ENCODE measurements at regions not wholly inside any gene's neighbourhood (a gene's known extent, or its start where the extent isn't known, plus 50 kb on each side); places are given as distances from the start of the nearest gene placed in this dataset.

GRCh38 chr10:108424656-108425055 lies 1260.2 kb upstream of the SORCS1 start:
- no peak for DNase-seq (ENCODE audit: low spot score)

- DNase-seq (ENCODE audit: low spot score): no peak
These were observed 1257.8 kb upstream of the SORCS1 start for GRCh38 chr10:108422286-108422685.

GRCh38 chr10:108421266-108421665 lies 1256.8 kb upstream of the SORCS1 start:
- no peak for DNase-seq (ENCODE audit: low spot score)

- DNase-seq (ENCODE audit: low spot score): no peak
These were observed 1249.4 kb upstream of the SORCS1 start for GRCh38 chr10:108413954-108414353.

GRCh38 chr10:108412323-108412722 lies 1247.8 kb upstream of the SORCS1 start:
- DNase-seq (ENCODE audit: low spot score): no peak

GRCh38 chr10:108411894-108412293 lies 1247.4 kb upstream of the SORCS1 start:
- no peak for DNase-seq (ENCODE audit: low spot score)

GRCh38 chr10:108411206-108411605 lies 1246.7 kb upstream of the SORCS1 start:
- no peak for DNase-seq (ENCODE audit: low spot score)

GRCh38 chr10:108410236-108410635 lies 1245.7 kb upstream of the SORCS1 start:
- no peak for DNase-seq (ENCODE audit: low spot score)

GRCh38 chr10:108409306-108409705 lies 1244.8 kb upstream of the SORCS1 start:
- no peak for DNase-seq (ENCODE audit: low spot score)

GRCh38 chr10:108404155-108404554 lies 1239.6 kb upstream of the SORCS1 start:
- DNase-seq (ENCODE audit: low spot score): no peak

GRCh38 chr10:108399465-108399864 lies 1235.0 kb upstream of the SORCS1 start:
- DNase-seq (ENCODE audit: low spot score): no peak

- DNase-seq (ENCODE audit: low spot score): no peak
These were observed 1228.6 kb upstream of the SORCS1 start for GRCh38 chr10:108393089-108393488.

GRCh38 chr10:108392286-108392685 lies 1227.8 kb upstream of the SORCS1 start:
- no peak for DNase-seq (ENCODE audit: low spot score)

GRCh38 chr10:108388706-108389105 lies 1224.2 kb upstream of the SORCS1 start:
- no peak for DNase-seq (ENCODE audit: low spot score)

- DNase-seq (ENCODE audit: low spot score): no peak
These were observed 1221.5 kb upstream of the SORCS1 start for GRCh38 chr10:108385963-108386362.

- no peak for DNase-seq (ENCODE audit: low spot score)
These were observed 1219.9 kb upstream of the SORCS1 start for GRCh38 chr10:108384378-108384777.

GRCh38 chr10:108378779-108379178 lies 1214.3 kb upstream of the SORCS1 start:
- no peak for DNase-seq (ENCODE audit: low spot score)

- no peak for DNase-seq (ENCODE audit: low spot score)
These were observed 1211.2 kb upstream of the SORCS1 start for GRCh38 chr10:108375691-108376090.

- no peak for DNase-seq (ENCODE audit: low spot score)
These were observed 1210.5 kb upstream of the SORCS1 start for GRCh38 chr10:108374991-108375390.

GRCh38 chr10:108365541-108365940 lies 1201.0 kb upstream of the SORCS1 start:
- no peak for DNase-seq (ENCODE audit: low spot score)

GRCh38 chr10:108363576-108363975 lies 1199.1 kb upstream of the SORCS1 start:
- no peak for DNase-seq (ENCODE audit: low spot score)

- no peak for DNase-seq (ENCODE audit: low spot score)
These were observed 1198.5 kb upstream of the SORCS1 start for GRCh38 chr10:108362961-108363360.

- no peak for DNase-seq (ENCODE audit: low spot score)
These were observed 1197.8 kb upstream of the SORCS1 start for GRCh38 chr10:108362296-108362695.

- DNase-seq (ENCODE audit: low spot score): peak; percentile 88
These were observed 1195.7 kb upstream of the SORCS1 start for GRCh38 chr10:108360187-108360586.

- DNase-seq (ENCODE audit: low spot score): peak; percentile 75
These were observed 1194.4 kb upstream of the SORCS1 start for GRCh38 chr10:108358912-108359311.
